ENCODE measurements at regions not wholly inside any gene's neighbourhood (a gene's known extent, or its start where the extent isn't known, plus 50 kb on each side); places are given as distances from the start of the nearest gene placed in this dataset.

GRCh38 chr11:95542868-95543551, 246.6 kb downstream of the FAM76B start:
- H2AFZ ChIP-seq (ENCODE audit: low read length): no peak overlapping the region
- H3K4me1 ChIP-seq (ENCODE audit: control insufficient read depth, extremely low read depth, insufficient read depth, low read length): no peaks in the 10 kb centered on the region
- no peak overlapping the region for H3K4me2 ChIP-seq (ENCODE audit: extremely low read depth, insufficient read depth, low read length)
- no peaks in the 10 kb centered on the region for H3K36me3 ChIP-seq (ENCODE audit: control insufficient read depth, insufficient read depth, low read length)
- no peaks in the 10 kb centered on the region for H3K27me3 ChIP-seq (ENCODE audit: control insufficient read depth, insufficient read depth, low read length)
- H3K27ac ChIP-seq (ENCODE audit: insufficient read depth, low read length): no peak overlapping the region
- no peak for TF ChIP-seq EZH2 (IDR thresholded peaks at IDR 0.05; ENCODE audit: low read length, missing control alignments)
- no peak for TF ChIP-seq CTCF (conservative IDR thresholded peaks at IDR 0.05 in 1 of 2, IDR thresholded peaks at IDR 0.05 in 1 of 2; ENCODE audit: low read depth in 1 of 2, low read length in 2 of 2)
- no peaks in the 10 kb centered on the region for H3K79me2 ChIP-seq (ENCODE audit: control insufficient read depth, insufficient read depth, low read length)
- DNase-seq (ENCODE audit: low read depth in 2 of 2): no peak
- H3K9ac ChIP-seq (ENCODE audit: insufficient read depth, low read length): no peak overlapping the region
- no peaks in the 10 kb centered on the region for H4K20me1 ChIP-seq (ENCODE audit: control insufficient read depth, extremely low read depth, insufficient read depth, low read length)
- no peaks in the 10 kb centered on the region for H3K9me3 ChIP-seq (ENCODE audit: control insufficient read depth, insufficient read depth, low read depth, low read length)
- no peak overlapping the region for H3K4me3 ChIP-seq (replicated peaks in 1 of 4; ENCODE audit: control extremely low read depth in 1 of 4, insufficient read depth in 1 of 4, low read depth in 3 of 4, low read length in 4 of 4)

GRCh38 chr11:95541715-95542114, 247.9 kb downstream of the FAM76B start:
- no peak for DNase-seq (ENCODE audit: low read depth in 2 of 2)
- Histone ChIP-seq H3K4me3 (replicated peaks in 1 of 4; ENCODE audit: control extremely low read depth in 1 of 4, insufficient read depth in 1 of 4, low read depth in 3 of 4, low read length in 4 of 4) (no peak overlapping the region), H3K4me1 (ENCODE audit: control insufficient read depth, extremely low read depth, insufficient read depth, low read length) (no peaks in the 10 kb centered on the region), H2AFZ (ENCODE audit: low read length) (no peak overlapping the region), H3K27me3 (ENCODE audit: control insufficient read depth, insufficient read depth, low read length) (no peaks in the 10 kb centered on the region), H3K36me3 (ENCODE audit: control insufficient read depth, insufficient read depth, low read length) (no peaks in the 10 kb centered on the region), H3K9me3 (ENCODE audit: control insufficient read depth, insufficient read depth, low read depth, low read length) (no peaks in the 10 kb centered on the region), H3K9ac (ENCODE audit: insufficient read depth, low read length) (no peak overlapping the region), H3K4me2 (ENCODE audit: extremely low read depth, insufficient read depth, low read length) (no peak overlapping the region), H4K20me1 (ENCODE audit: control insufficient read depth, extremely low read depth, insufficient read depth, low read length) (no peaks in the 10 kb centered on the region), H3K27ac (ENCODE audit: insufficient read depth, low read length) (no peak overlapping the region), H3K79me2 (ENCODE audit: control insufficient read depth, insufficient read depth, low read length) (no peaks in the 10 kb centered on the region)
- no peak for TF ChIP-seq EZH2 (IDR thresholded peaks at IDR 0.05; ENCODE audit: low read length, missing control alignments)
- TF ChIP-seq CTCF (conservative IDR thresholded peaks at IDR 0.05 in 1 of 2, IDR thresholded peaks at IDR 0.05 in 1 of 2; ENCODE audit: low read depth in 1 of 2, low read length in 2 of 2): no peak

- Histone ChIP-seq H3K4me2 (ENCODE audit: extremely low read depth, insufficient read depth, low read length) (no peak overlapping the region), H3K79me2 (ENCODE audit: control insufficient read depth, insufficient read depth, low read length) (no peaks in the 10 kb centered on the region), H3K9me3 (ENCODE audit: control insufficient read depth, insufficient read depth, low read depth, low read length) (no peaks in the 10 kb centered on the region), H3K4me3 (replicated peaks in 1 of 4; ENCODE audit: control extremely low read depth in 1 of 4, insufficient read depth in 1 of 4, low read depth in 3 of 4, low read length in 4 of 4) (no peak overlapping the region), H2AFZ (ENCODE audit: low read length) (no peak overlapping the region), H3K36me3 (ENCODE audit: control insufficient read depth, insufficient read depth, low read length) (no peaks in the 10 kb centered on the region), H3K27me3 (ENCODE audit: control insufficient read depth, insufficient read depth, low read length) (no peaks in the 10 kb centered on the region), H3K9ac (ENCODE audit: insufficient read depth, low read length) (no peak overlapping the region), H3K4me1 (ENCODE audit: control insufficient read depth, extremely low read depth, insufficient read depth, low read length) (no peaks in the 10 kb centered on the region), H4K20me1 (ENCODE audit: control insufficient read depth, extremely low read depth, insufficient read depth, low read length) (no peaks in the 10 kb centered on the region), H3K27ac (ENCODE audit: insufficient read depth, low read length) (no peak overlapping the region)
- DNase-seq (ENCODE audit: low read depth in 2 of 2): peak; percentile 54 to 59
- TF ChIP-seq EZH2 (IDR thresholded peaks at IDR 0.05; ENCODE audit: low read length, missing control alignments): no peak
- no peak for TF ChIP-seq CTCF (conservative IDR thresholded peaks at IDR 0.05 in 1 of 2, IDR thresholded peaks at IDR 0.05 in 1 of 2; ENCODE audit: low read depth in 1 of 2, low read length in 2 of 2)
Observed at GRCh38 chr11:95536047-95536690, 253.4 kb downstream of the FAM76B start.
